ENCODE measurements at regions not wholly inside any gene's neighbourhood (a gene's known extent, or its start where the extent isn't known, plus 50 kb on each side); places are given as distances from the start of the nearest gene placed in this dataset.
"Not testable (repeated sequence)": the region's sequence is repeated elsewhere in the genome, so short reads cannot be mapped to it uniquely, and the experiment has no call there.

GRCh38 chr3:147287370-147287769, 119.0 kb downstream of the ZIC4 start:
- not testable (repeated sequence) for H3K27ac Mint-ChIP-seq; H3K4me3 Mint-ChIP-seq; H3K9me3 Mint-ChIP-seq; H3K4me1 Mint-ChIP-seq; H3K27me3 Mint-ChIP-seq; ATAC-seq (ENCODE audit: low read depth in 2 of 2); H3K36me3 Mint-ChIP-seq; DNase-seq

GRCh38 chr3:147269907-147270306, 136.4 kb downstream of the ZIC4 start:
- no peaks in the 10 kb centered on the region for H3K27me3 Mint-ChIP-seq
- H3K4me1 Mint-ChIP-seq = no peaks in the 10 kb centered on the region
- no peak for DNase-seq
- peaks cover 10 to 21% (median 12%) of the 10 kb centered on the region in 7 donors for H3K9me3 Mint-ChIP-seq
- H3K27ac Mint-ChIP-seq = no peak overlapping the region
- no peaks in the 10 kb centered on the region for H3K36me3 Mint-ChIP-seq
- ATAC-seq (ENCODE audit: low read depth in 2 of 2) = no peak
- H3K4me3 Mint-ChIP-seq = no peak overlapping the region

- ATAC-seq (ENCODE audit: low read depth in 2 of 2) = no peak
- no peaks in the 10 kb centered on the region for H3K36me3 Mint-ChIP-seq
- no peak overlapping the region for H3K27ac Mint-ChIP-seq
- DNase-seq = no peak
- H3K27me3 Mint-ChIP-seq = no peaks in the 10 kb centered on the region
- H3K9me3 Mint-ChIP-seq = peaks cover 3 to 10% (median 7%) of the 10 kb centered on the region in 7 donors
- no peak overlapping the region for H3K4me3 Mint-ChIP-seq
- H3K4me1 Mint-ChIP-seq = no peaks in the 10 kb centered on the region
Observed at GRCh38 chr3:147267434-147267833, 138.9 kb downstream of the ZIC4 start.

- Mint-ChIP-seq H3K9me3 (peaks cover 0 to 2% (median 0%) of the 10 kb centered on the region in 7 donors), H3K4me1 (no peaks in the 10 kb centered on the region), H3K27me3 (no peaks in the 10 kb centered on the region), H3K27ac (no peak overlapping the region), H3K4me3 (no peak overlapping the region), H3K36me3 (no peaks in the 10 kb centered on the region)
- no peak for ATAC-seq (ENCODE audit: low read depth in 2 of 2)
- no peak for DNase-seq
Observed at GRCh38 chr3:147257944-147258343, 148.4 kb downstream of the ZIC4 start.

- Mint-ChIP-seq H3K27me3 (no peaks in the 10 kb centered on the region), H3K4me3 (no peak overlapping the region), H3K9me3 (peaks cover 0 to 2% (median 0%) of the 10 kb centered on the region in 7 donors), H3K4me1 (no peaks in the 10 kb centered on the region), H3K36me3 (no peaks in the 10 kb centered on the region), H3K27ac (no peak overlapping the region)
- no peak for ATAC-seq (ENCODE audit: low read depth in 2 of 2)
- DNase-seq = no peak
Observed at GRCh38 chr3:147256739-147257138, 149.6 kb downstream of the ZIC4 start.

- no peak for ATAC-seq (ENCODE audit: low read depth in 2 of 2)
- Mint-ChIP-seq H3K36me3 (no peaks in the 10 kb centered on the region), H3K4me3 (no peak overlapping the region), H3K4me1 (no peaks in the 10 kb centered on the region), H3K9me3 (peaks cover 0 to 7% (median 2%) of the 10 kb centered on the region in 7 donors), H3K27me3 (no peaks in the 10 kb centered on the region), H3K27ac (no peak overlapping the region)
- no peak for DNase-seq
Observed at GRCh38 chr3:147246906-147247305, 159.4 kb downstream of the ZIC4 start.

GRCh38 chr3:147245638-147246037, 160.7 kb downstream of the ZIC4 start:
- not testable (repeated sequence) for ATAC-seq (ENCODE audit: low read depth in 2 of 2); H3K4me3 Mint-ChIP-seq; H3K27me3 Mint-ChIP-seq

GRCh38 chr3:147245022-147245421, 161.3 kb downstream of the ZIC4 start:
- H3K36me3 Mint-ChIP-seq; H3K9me3 Mint-ChIP-seq; H3K27ac Mint-ChIP-seq; H3K4me3 Mint-ChIP-seq; ATAC-seq (ENCODE audit: low read depth in 2 of 2); DNase-seq; H3K4me1 Mint-ChIP-seq; H3K27me3 Mint-ChIP-seq: not testable (repeated sequence)

More at GRCh38 chr3:147245638-147246037, 160.7 kb downstream of the ZIC4 start:
- not testable (repeated sequence) for H3K9me3 Mint-ChIP-seq, DNase-seq, H3K27ac Mint-ChIP-seq, H3K36me3 Mint-ChIP-seq, H3K4me1 Mint-ChIP-seq

- no peak for DNase-seq
- H3K9me3 Mint-ChIP-seq = peaks cover 0 to 7% (median 2%) of the 10 kb centered on the region in 7 donors
- H3K27me3 Mint-ChIP-seq = no peaks in the 10 kb centered on the region
- no peaks in the 10 kb centered on the region for H3K36me3 Mint-ChIP-seq
- no peaks in the 10 kb centered on the region for H3K4me1 Mint-ChIP-seq
- no peak for ATAC-seq (ENCODE audit: low read depth in 2 of 2)
- H3K4me3 Mint-ChIP-seq = no peak overlapping the region
- no peak overlapping the region for H3K27ac Mint-ChIP-seq
Observed at GRCh38 chr3:147244397-147244796, 161.9 kb downstream of the ZIC4 start.

GRCh38 chr3:147240581-147240980, 165.8 kb downstream of the ZIC4 start:
- H3K4me1 Mint-ChIP-seq = no peaks in the 10 kb centered on the region
- ATAC-seq (ENCODE audit: low read depth in 2 of 2) (no peak), DNase-seq (no peak)
- no peak overlapping the region for H3K27ac Mint-ChIP-seq
- peaks cover 0 to 7% (median 0%) of the 10 kb centered on the region in 7 donors for H3K9me3 Mint-ChIP-seq
- H3K27me3 Mint-ChIP-seq = no peaks in the 10 kb centered on the region
- H3K4me3 Mint-ChIP-seq = no peak overlapping the region
- H3K36me3 Mint-ChIP-seq = no peaks in the 10 kb centered on the region

- DNase-seq = no peak
- no peak for ATAC-seq (ENCODE audit: low read depth in 2 of 2)
- Mint-ChIP-seq H3K27ac (no peak overlapping the region), H3K4me3 (no peak overlapping the region), H3K27me3 (no peaks in the 10 kb centered on the region), H3K36me3 (no peaks in the 10 kb centered on the region), H3K9me3 (peaks cover 0 to 10% (median 0%) of the 10 kb centered on the region in 7 donors), H3K4me1 (no peaks in the 10 kb centered on the region)
Observed at GRCh38 chr3:147237991-147238390, 168.4 kb downstream of the ZIC4 start.

- not testable (repeated sequence) for DNase-seq; H3K4me3 Mint-ChIP-seq; H3K36me3 Mint-ChIP-seq; H3K27me3 Mint-ChIP-seq; H3K4me1 Mint-ChIP-seq; ATAC-seq (ENCODE audit: low read depth in 2 of 2); H3K27ac Mint-ChIP-seq; H3K9me3 Mint-ChIP-seq
Observed at GRCh38 chr3:147231980-147232379, 174.4 kb downstream of the ZIC4 start.

- H3K27ac Mint-ChIP-seq = no peak overlapping the region
- no peaks in the 10 kb centered on the region for H3K4me1 Mint-ChIP-seq
- no peak overlapping the region for H3K4me3 Mint-ChIP-seq
- no peaks in the 10 kb centered on the region for H3K27me3 Mint-ChIP-seq
- no peaks in the 10 kb centered on the region for H3K36me3 Mint-ChIP-seq
- DNase-seq = no peak
- peaks cover 0 to 10% (median 5%) of the 10 kb centered on the region in 7 donors for H3K9me3 Mint-ChIP-seq
- no peak for ATAC-seq (ENCODE audit: low read depth in 2 of 2)
Observed at GRCh38 chr3:147231111-147231510, 175.2 kb downstream of the ZIC4 start.

GRCh38 chr3:147222291-147222690, 184.1 kb downstream of the ZIC4 start:
- Mint-ChIP-seq H3K4me3 (no peak overlapping the region), H3K4me1 (no peaks in the 10 kb centered on the region), H3K27me3 (no peaks in the 10 kb centered on the region), H3K27ac (no peak overlapping the region), H3K9me3 (peaks cover 0 to 3% (median 0%) of the 10 kb centered on the region in 7 donors), H3K36me3 (no peaks in the 10 kb centered on the region)
- DNase-seq = no peak
- no peak for ATAC-seq (ENCODE audit: low read depth in 2 of 2)

GRCh38 chr3:147218965-147219364, 187.4 kb downstream of the ZIC4 start:
- H3K4me3 Mint-ChIP-seq = no peak overlapping the region
- DNase-seq (no peak), ATAC-seq (ENCODE audit: low read depth in 2 of 2) (no peak)
- no peaks in the 10 kb centered on the region for H3K36me3 Mint-ChIP-seq
- no peak overlapping the region for H3K27ac Mint-ChIP-seq
- peaks cover 0 to 3% (median 0%) of the 10 kb centered on the region in 7 donors for H3K9me3 Mint-ChIP-seq
- no peaks in the 10 kb centered on the region for H3K4me1 Mint-ChIP-seq
- no peaks in the 10 kb centered on the region for H3K27me3 Mint-ChIP-seq

All from naive B cell (primary cell).